HG02870 (cell line): ENCODE measurements at regions not wholly inside any gene's neighbourhood (a gene's known extent, or its start where the extent isn't known, plus 50 kb on each side); places are given as distances from the start of the nearest gene placed in this dataset.

ENCODE experiments used
- ATAC-seq: cut with Tn5 transposase; IDR thresholded peaks from one replicate; pipeline ENCODE4 v1.9.1; 2021; ENCODE audit warnings: mild to moderate bottlenecking, moderate library complexity; ENCODE audit not compliant: unreplicated experiment

- no peak for ATAC-seq
Measured at GRCh38 chr9:106305428-106306133, 557.4 kb upstream of the ZNF462 start.

GRCh38 chr9:106307670-106308069 lies 555.3 kb upstream of the ZNF462 start:
- ATAC-seq = no peak

DNA sequence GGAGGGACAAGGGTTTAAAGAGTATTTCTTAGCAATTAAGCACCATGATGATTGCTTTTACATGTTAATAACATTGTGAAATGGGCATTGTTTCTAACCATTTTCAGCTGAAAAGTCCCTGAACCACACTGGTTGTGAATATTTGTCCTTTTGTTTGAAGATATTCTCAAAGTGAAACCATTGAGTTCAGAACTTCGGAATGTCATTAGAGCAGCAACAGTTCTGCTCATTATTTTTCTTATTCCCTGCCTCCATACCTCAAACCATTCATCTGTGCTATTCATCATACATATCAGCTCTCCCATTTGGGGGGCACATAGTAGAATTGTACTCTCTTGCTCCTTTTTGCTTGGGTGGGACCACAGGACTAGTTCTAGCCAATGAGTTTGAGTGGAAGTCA lies 553.0 kb upstream of the ZNF462 start:
- no peak for ATAC-seq

- ATAC-seq = no peak
Measured at GRCh38 chr9:106310782-106311181, 552.2 kb upstream of the ZNF462 start.

GRCh38 chr9:106312906-106313305 lies 550.1 kb upstream of the ZNF462 start:
- no peak for ATAC-seq

DNA sequence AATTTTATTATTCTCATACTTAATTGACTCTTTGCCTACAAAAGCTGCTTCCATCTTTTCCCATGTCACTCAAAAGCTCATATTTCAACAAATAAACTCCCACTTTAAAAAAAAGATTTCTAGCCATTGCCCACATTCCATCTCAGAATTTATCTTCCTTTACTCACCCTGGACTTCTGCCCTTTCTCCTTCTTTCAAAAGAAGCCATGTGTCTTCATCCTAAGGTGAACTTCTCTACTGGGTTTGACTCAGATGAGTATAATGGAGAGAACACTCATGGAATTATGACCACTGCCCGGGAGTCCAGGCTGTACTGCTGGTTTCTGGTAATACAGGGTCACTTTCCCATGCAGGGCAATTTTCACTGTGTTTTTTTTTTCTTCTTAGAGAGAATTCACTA lies 548.5 kb upstream of the ZNF462 start:
- no peak for ATAC-seq

DNA sequence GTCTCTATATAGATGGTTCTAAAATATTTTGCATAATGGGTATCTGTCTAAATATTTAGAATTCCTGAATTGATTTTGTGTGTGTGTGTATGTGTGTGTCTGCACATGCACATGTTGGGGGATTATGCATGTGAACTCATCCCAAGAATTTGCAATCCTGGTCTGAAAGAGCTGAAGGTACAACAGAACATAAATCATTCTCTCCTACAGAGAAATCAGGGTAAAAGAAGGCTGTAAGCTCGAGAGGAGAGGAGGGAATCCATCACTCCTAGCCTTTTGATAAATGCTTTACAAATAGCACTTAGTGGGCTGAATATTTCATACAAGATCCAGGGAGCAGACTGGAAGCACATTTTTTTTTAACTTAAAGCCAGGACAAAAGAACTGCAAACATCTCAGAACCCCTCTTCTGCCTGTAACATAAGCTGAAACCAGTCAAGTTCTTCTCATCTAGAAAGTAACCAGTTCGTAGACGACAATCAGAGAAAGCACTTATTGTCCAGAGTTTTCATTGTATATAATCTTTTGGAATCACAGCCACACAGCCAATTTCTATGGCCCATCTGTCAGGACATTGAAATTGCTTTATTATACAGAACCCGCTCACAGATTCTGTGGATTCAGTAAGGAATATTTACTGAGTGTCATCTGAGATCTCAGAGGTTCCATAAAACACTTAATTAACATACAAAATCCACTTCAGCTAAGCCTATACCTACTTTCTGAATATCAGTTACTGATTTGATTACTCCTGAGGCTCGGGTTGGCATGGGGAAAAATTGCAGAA lies 541.4 kb upstream of the ZNF462 start:
- no peak for ATAC-seq

GRCh38 chr9:106322706-106323245 lies 540.2 kb upstream of the ZNF462 start:
- ATAC-seq = no peak

DNA sequence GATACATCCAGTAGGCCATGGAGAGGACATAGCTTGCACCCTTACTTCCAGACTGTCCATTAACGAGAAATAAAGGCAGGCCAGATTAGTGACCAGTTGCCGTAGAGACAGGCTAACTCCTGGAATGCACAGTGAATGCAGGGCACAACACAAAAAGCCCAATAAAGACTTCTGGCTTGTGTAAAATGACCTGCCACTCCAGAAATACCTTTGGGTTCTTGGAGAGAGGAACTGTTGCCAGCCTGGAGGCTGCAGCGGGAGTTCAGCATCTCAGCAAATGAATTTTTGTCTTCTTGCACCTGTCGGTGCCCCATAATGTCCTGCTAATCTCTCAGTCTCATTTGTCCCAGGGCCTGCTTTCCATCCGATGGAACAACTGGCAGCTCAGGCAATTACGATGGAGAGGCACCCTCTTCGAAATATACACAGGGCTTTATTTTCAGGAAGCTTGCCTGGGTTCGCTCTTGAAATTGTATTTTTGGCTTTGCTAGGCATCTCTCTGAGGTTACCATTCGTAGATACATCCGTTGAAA lies 538.8 kb upstream of the ZNF462 start:
- no peak for ATAC-seq

GRCh38 chr9:106324591-106325280 lies 538.2 kb upstream of the ZNF462 start:
- no peak for ATAC-seq

- no peak for ATAC-seq
Measured at GRCh38 chr9:106326493-106326892, 536.5 kb upstream of the ZNF462 start.

DNA sequence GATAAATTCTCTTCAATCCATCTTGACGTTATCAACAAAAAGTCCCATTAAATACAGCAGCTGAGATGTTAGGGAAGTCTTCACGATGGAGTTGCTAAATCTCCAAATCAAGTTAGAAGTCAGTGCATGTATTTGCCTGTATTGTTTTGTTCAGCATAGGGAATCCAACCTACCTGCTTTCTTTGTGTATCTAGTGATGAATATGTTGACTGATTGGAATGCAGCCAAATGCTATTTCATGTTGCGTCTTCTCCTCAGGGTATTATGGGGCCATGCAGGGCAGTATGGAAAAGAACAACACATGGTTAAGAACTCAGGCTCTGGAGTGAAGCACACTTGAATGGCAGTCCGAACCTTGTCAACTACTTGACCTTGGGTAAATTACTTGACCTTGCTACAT lies 529.5 kb upstream of the ZNF462 start:
- ATAC-seq = no peak

DNA sequence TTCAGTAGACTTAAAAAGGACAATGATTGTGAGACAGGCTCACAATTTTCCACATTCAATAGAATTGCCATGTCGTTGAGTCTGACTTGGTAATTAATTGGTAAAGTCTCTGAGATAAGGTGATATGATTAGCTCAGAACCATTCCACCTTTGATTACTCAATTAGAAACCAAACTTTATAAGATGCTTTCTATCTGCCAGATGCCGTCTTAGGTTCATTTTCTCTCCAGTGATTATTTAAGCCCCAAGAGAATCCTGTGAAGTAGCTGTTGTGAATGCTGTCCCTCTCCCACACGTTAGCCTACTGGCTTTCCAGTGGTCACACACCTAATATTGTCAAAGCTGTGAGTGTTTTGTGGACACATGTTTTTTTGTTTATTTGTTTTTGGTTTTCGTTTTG lies 528.9 kb upstream of the ZNF462 start:
- ATAC-seq = no peak

DNA sequence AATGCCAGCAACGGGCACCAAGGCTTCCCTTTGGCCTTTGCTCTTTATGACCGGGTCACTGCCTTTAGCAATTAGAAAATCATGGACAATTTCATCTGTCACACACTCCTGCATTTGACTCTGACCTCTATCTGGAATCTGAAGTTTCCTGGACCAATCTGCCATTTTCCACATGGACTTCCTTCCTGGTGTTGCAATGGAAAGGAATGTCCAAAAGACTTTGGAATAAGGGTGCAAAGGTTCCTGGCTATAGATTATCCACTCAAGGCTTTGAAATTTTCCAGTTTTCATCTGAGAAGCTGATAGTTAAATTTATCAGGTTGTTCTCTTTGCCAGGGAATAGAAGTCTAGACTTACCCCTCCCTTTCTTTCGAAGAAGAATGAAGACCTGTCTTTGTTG lies 523.1 kb upstream of the ZNF462 start:
- ATAC-seq = no peak

DNA sequence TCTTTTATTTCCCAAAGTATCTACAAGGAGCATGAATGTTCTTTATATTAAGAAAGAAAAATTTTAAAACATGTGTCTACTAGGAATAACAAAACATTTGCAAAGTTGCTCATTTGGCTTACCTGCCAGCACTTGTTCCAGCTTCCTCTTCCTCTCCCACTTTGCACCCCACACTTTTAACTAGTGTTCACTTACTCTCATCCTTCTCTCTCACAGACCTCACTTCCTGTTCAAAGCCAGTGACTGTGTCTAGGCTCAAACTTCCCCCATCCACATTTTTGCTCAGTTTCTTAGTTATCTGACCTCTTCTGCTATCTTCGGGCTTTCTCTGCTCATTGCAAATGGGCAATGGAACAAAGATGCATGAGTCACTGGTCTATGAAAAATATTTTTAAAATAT lies 512.2 kb upstream of the ZNF462 start:
- no peak for ATAC-seq

DNA sequence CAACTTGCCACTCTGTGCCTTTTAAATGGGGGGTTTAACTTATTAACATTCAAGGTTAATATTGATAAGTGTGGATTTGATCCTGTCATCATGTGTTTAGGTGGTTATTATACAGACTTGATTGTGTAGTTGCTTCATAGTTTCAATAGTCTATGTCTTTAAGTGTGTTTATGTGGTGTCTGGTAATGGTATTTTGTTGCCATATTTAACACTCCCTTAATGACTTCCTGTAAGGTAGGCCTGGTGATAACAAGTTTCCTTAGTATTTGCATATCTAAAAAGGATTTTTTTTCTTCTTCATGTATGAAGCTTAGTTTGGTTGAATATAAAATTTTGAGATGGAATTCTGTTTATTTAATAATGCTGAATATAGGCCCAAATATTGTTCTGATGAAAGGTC lies 506.0 kb upstream of the ZNF462 start:
- no peak for ATAC-seq

- ATAC-seq = no peak
Measured at GRCh38 chr9:106358331-106358730, 504.6 kb upstream of the ZNF462 start.

- ATAC-seq = no peak
Measured at GRCh38 chr9:106376689-106377088, 486.3 kb upstream of the ZNF462 start.

DNA sequence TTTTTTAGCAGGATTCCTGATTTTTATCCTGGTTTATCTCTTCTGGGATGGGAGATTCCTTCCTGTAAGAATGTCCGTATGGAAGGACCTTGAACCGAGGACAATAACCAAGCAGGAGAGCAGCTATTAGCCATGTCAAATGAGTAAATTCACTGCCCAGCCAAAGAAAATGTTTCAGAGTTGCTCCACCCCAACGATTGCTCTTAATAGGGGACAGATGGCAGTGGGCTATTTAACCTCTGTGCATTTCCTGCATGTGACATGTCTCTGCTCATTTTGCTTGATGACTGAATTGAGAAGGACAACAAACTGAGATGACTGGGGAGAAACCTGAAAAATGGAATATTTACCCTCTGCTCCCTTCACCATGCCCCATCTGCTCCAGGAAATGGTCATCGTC lies 479.9 kb upstream of the ZNF462 start:
- no peak for ATAC-seq

GRCh38 chr9:106387965-106388364 lies 475.0 kb upstream of the ZNF462 start:
- no peak for ATAC-seq

GRCh38 chr9:106393226-106393625 lies 469.7 kb upstream of the ZNF462 start:
- no peak for ATAC-seq
